H1 (cell line): ENCODE measurements at regions not wholly inside any gene's neighbourhood (a gene's known extent, or its start where the extent isn't known, plus 50 kb on each side); places are given as distances from the start of the nearest gene placed in this dataset.

Source experiments
- CBX5 ChIP-seq: fragments of 300-800, 300-1000 bp; sonication (generic); IDR thresholded peaks from 2 replicates; pipeline ENCODE4 v1.7.1; 2016; ENCODE audit warnings: antibody characterized with exemption, low read length, low read depth
- GABPA ChIP-seq: IDR thresholded peaks from 2 replicates; pipeline ENCODE4 v1.6.1; 2011; ENCODE audit warnings: mild to moderate bottlenecking, low read length, moderate library complexity, borderline replicate concordance; ENCODE audit not compliant: insufficient read depth
- MAFK ChIP-seq: IDR thresholded peaks from 2 replicates; pipeline ENCODE4 v1.6.1; 2012; ENCODE audit warnings: low read depth, mild to moderate bottlenecking, improper control_type of control experiment, low read length
- PHF8 ChIP-seq: fragments of 200-600 bp; sonication (generic); conservative IDR thresholded peaks from 2 replicates; pipeline ENCODE4 v1.7.1; 2012; ENCODE audit warnings: low read depth, mild to moderate bottlenecking, inconsistent platforms, low read length, moderate library complexity
- SAP30 ChIP-seq: fragments of 300-600 bp; sonication (generic); IDR thresholded peaks from 2 replicates; pipeline ENCODE4 v1.7.1; 2012; ENCODE audit warnings: low read length, moderate library complexity, mild to moderate bottlenecking, inconsistent platforms; ENCODE audit not compliant: insufficient read depth, insufficient replicate concordance
- TF ChIP-seq, protein P1 (sequence below): fragments of 300-600 bp; sonication (generic); IDR thresholded peaks from 2 replicates; pipeline ENCODE4 v1.7.1; 2012; ENCODE audit warnings: low read length, moderate library complexity, mild to moderate bottlenecking, inconsistent platforms; ENCODE audit not compliant: insufficient replicate concordance
- TF ChIP-seq, protein P2 (sequence below), 3 experiments: IDR thresholded peaks; 1 replicate in 2 of 3; 2 replicates in 1 of 3; pipeline versions ENCODE4 v1.5.1 to v1.6.1; 2011; ENCODE audit warnings: low read length in 3 of 3, mild to moderate bottlenecking in 3 of 3, inconsistent platforms in 2 of 3, low read depth in 1 of 3, moderate library complexity in 1 of 3; ENCODE audit not compliant: insufficient read depth in 1 of 3; ENCODE audit errors: control extremely low read depth in 1 of 3

DNA sequence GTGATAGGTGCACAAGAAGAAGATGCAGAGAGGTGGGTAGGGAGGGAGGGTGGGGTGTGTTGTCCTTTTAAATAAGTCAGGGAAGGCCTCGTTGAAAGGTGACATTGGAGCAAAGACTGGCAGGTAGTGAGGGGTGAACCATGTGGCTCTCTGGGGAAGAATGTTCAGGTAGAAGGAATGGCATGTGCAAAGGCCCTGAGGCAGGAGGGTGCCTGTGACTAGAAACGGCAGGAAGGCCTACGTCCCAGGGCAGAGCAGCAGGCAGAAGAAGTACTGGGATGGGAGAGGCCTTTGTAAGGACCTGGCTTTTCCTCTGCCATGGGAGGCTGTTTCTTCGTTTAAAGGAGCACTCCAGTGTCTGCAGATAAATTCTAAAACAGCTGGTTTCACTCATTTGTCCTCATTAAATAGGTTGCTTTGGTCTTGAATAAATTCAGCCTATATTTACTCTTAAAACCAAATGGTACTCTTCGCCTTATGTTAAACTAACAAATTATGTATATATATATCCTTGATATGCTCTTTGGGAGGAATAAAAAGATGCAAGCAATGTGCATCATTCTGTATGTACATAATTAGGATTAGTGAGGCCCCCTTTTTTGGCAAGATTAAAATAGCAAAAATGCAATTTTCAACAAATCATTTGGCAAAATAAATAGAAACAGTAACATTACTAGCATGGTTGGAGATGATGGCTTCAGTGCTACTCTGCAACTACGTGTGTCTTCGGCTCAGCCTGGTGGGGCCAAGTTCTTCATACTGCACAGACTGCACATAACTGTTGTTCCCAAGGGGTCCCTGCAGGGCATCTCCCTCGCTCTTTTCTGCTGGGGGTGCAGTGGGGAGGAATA is 151.4 kb downstream of the KLF13 start (continued):
- TF ChIP-seq, protein P1, sequence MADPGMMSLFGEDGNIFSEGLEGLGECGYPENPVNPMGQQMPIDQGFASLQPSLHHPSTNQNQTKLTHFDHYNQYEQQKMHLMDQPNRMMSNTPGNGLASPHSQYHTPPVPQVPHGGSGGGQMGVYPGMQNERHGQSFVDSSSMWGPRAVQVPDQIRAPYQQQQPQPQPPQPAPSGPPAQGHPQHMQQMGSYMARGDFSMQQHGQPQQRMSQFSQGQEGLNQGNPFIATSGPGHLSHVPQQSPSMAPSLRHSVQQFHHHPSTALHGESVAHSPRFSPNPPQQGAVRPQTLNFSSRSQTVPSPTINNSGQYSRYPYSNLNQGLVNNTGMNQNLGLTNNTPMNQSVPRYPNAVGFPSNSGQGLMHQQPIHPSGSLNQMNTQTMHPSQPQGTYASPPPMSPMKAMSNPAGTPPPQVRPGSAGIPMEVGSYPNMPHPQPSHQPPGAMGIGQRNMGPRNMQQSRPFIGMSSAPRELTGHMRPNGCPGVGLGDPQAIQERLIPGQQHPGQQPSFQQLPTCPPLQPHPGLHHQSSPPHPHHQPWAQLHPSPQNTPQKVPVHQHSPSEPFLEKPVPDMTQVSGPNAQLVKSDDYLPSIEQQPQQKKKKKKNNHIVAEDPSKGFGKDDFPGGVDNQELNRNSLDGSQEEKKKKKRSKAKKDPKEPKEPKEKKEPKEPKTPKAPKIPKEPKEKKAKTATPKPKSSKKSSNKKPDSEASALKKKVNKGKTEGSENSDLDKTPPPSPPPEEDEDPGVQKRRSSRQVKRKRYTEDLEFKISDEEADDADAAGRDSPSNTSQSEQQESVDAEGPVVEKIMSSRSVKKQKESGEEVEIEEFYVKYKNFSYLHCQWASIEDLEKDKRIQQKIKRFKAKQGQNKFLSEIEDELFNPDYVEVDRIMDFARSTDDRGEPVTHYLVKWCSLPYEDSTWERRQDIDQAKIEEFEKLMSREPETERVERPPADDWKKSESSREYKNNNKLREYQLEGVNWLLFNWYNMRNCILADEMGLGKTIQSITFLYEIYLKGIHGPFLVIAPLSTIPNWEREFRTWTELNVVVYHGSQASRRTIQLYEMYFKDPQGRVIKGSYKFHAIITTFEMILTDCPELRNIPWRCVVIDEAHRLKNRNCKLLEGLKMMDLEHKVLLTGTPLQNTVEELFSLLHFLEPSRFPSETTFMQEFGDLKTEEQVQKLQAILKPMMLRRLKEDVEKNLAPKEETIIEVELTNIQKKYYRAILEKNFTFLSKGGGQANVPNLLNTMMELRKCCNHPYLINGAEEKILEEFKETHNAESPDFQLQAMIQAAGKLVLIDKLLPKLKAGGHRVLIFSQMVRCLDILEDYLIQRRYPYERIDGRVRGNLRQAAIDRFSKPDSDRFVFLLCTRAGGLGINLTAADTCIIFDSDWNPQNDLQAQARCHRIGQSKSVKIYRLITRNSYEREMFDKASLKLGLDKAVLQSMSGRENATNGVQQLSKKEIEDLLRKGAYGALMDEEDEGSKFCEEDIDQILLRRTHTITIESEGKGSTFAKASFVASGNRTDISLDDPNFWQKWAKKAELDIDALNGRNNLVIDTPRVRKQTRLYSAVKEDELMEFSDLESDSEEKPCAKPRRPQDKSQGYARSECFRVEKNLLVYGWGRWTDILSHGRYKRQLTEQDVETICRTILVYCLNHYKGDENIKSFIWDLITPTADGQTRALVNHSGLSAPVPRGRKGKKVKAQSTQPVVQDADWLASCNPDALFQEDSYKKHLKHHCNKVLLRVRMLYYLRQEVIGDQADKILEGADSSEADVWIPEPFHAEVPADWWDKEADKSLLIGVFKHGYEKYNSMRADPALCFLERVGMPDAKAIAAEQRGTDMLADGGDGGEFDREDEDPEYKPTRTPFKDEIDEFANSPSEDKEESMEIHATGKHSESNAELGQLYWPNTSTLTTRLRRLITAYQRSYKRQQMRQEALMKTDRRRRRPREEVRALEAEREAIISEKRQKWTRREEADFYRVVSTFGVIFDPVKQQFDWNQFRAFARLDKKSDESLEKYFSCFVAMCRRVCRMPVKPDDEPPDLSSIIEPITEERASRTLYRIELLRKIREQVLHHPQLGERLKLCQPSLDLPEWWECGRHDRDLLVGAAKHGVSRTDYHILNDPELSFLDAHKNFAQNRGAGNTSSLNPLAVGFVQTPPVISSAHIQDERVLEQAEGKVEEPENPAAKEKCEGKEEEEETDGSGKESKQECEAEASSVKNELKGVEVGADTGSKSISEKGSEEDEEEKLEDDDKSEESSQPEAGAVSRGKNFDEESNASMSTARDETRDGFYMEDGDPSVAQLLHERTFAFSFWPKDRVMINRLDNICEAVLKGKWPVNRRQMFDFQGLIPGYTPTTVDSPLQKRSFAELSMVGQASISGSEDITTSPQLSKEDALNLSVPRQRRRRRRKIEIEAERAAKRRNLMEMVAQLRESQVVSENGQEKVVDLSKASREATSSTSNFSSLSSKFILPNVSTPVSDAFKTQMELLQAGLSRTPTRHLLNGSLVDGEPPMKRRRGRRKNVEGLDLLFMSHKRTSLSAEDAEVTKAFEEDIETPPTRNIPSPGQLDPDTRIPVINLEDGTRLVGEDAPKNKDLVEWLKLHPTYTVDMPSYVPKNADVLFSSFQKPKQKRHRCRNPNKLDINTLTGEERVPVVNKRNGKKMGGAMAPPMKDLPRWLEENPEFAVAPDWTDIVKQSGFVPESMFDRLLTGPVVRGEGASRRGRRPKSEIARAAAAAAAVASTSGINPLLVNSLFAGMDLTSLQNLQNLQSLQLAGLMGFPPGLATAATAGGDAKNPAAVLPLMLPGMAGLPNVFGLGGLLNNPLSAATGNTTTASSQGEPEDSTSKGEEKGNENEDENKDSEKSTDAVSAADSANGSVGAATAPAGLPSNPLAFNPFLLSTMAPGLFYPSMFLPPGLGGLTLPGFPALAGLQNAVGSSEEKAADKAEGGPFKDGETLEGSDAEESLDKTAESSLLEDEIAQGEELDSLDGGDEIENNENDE, result no peak
- TF ChIP-seq, protein P2, sequence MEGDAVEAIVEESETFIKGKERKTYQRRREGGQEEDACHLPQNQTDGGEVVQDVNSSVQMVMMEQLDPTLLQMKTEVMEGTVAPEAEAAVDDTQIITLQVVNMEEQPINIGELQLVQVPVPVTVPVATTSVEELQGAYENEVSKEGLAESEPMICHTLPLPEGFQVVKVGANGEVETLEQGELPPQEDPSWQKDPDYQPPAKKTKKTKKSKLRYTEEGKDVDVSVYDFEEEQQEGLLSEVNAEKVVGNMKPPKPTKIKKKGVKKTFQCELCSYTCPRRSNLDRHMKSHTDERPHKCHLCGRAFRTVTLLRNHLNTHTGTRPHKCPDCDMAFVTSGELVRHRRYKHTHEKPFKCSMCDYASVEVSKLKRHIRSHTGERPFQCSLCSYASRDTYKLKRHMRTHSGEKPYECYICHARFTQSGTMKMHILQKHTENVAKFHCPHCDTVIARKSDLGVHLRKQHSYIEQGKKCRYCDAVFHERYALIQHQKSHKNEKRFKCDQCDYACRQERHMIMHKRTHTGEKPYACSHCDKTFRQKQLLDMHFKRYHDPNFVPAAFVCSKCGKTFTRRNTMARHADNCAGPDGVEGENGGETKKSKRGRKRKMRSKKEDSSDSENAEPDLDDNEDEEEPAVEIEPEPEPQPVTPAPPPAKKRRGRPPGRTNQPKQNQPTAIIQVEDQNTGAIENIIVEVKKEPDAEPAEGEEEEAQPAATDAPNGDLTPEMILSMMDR (IDR thresholded peaks at IDR 0.05; ENCODE audit: control extremely low read depth in 1 of 3, insufficient read depth in 1 of 3, low read depth in 1 of 3, low read length in 3 of 3), result no peak
- TF ChIP-seq GABPA, result no peak
- TF ChIP-seq CBX5, result no peak
- TF ChIP-seq SAP30, result no peak
- TF ChIP-seq MAFK, result no peak
- TF ChIP-seq PHF8, result no peak
